HT1080 (cell line): ENCODE measurements at regions not wholly inside any gene's neighbourhood (a gene's known extent, or its start where the extent isn't known, plus 50 kb on each side); places are given as distances from the start of the nearest gene placed in this dataset.
"Not testable (repeated sequence)": the region's sequence is repeated elsewhere in the genome, so short reads cannot be mapped to it uniquely, and the experiment has no call there.

ENCODE experiments used
- DNase-seq: peaks from one replicate; pipeline ENCODE4 v3.0.0-alpha.2; 2015; ENCODE audit warnings: low read depth

DNA sequence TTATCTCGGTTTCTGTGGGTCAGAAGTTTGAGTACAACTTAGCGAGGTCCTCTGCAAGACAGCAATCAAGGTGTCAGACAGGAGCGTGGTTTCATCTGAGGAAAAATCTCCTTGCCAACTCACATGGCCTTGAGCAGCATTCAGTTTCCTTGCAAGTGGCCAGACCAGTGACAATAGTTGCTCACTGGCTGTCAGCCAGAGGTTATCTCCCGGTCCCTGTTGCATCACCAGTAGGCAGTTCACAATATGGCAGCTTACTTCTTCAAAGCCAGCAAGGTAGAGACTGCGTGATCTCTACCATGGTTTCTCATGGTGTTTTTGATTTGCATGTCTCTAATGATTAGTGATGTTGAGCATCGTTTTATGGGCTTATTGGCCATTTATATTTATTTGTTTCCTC is 143.8 kb upstream of the DAAM1 start:
- no peak for DNase-seq

DNA sequence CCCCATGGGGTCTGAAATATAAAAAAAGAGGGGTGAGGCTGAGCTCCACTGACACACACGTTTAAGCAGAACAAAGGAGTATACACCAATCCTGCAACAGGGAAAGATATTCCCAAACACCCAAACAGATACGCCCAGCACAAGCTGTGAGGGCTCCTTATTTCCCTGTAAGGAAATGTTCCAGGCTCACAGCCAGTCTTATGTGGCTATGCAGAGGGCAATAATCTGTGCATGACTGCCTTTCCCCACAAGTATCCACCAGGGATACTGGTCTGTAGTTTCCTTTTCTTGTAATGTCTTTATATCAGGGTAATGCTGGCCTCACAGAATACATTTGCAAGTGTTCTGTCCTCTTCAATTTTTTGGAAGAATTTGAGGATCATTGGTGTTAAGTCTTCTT is 141.7 kb upstream of the DAAM1 start:
- no peak for DNase-seq

DNA sequence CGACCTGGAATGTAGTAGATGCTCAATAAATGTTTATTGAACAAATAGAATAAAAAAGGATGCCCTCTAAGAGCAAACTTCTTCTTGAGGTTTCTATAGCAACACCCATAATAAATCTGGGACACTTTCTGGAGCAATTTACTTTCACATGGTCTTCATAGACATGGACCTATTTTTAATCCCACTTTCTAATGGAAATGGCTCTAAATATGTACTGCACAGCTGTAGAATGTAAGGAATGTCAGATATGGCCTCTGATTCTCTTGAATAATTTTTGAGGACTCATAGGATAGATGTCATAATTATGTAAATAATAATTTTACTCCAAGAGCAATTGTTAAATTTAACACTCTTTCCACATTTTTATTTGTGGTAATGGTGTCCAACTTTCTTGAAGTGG is 133.5 kb upstream of the DAAM1 start:
- DNase-seq: no peak

DNA sequence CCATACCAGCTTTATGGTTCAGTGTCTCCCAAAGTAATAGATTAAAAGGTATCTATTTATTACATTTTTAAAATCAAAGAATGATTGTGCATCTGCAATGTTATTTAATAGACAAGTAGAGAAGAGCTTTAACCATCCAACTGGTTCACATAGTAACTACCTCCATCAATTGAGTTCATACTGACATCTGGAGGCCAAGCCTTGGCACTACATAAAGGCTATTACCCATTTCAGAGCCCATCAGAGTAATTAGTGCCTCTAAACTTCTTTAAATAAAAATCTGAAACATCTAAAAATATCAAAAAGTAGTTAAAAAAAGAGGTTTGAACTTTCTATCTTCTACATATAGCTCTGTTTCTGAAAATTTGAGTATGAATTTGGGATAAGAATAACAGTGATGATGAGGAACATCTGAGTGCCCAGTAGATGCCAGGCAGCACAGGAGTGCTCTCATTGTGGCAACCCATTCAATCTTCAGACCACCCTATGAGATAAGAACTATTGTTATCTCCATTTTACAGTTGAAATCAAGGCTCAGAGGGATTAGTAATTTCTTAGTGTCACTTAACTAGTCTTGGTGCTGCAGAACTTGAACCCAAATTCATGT is 132.9 kb upstream of the DAAM1 start:
- DNase-seq: peak; percentile 31

DNA sequence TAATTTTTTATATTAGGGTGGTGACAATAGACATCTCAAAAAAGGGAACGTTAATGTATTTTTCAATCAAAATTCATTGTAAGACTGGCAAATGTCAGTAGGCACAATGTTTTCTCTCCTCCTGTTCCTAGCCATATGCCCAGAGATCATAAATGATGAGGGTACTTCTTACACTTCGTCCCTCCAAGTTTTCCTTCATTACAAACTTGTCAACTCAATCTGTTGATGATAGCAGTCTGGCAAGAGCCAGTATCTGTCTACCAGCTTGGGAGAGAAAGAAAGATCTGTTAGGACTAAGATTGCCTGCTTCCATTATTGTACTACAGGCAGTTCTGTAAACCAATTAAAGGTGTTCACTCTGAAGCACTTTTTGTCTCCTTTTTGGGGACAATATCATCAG is 130.9 kb upstream of the DAAM1 start:
- no peak for DNase-seq

DNA sequence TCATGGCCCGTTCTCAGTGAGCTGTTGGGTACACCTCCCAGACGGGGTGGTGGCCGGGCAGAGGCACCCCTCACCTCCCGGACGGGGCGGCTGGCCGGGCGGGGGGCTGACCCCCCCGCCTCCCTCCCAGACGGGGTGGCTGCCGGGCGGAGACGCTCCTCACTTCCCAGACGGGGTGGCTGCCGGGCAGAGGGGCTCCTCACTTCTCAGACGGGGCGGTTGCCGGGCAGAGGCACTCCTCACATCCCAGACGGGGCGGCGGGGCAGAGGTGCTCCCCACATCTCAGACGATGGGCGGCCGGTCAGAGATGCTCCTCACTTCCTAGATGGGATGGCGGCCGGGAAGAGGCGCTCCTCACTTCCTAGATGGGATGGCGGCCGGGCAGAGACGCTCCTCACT is 129.7 kb upstream of the DAAM1 start:
- DNase-seq: not testable (repeated sequence)

DNA sequence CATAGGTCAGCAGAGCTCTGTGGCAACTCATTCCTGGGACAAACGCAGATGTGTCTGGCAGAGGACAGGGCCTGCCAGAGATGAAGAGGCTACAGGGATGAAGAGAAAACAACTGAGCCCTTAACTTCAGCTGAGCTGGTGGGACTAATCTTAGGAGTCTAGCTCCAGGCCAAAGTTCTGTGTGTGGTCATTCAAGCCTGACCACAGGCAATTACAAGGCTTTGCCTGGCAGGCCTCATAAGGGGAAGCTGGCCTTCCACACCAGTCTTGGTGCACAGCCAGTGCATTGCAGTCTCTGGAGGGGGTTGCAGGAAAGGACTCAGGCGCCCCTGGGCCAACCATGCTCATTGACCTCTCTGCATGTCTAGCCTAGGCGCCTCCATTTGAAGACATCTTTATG is 127.6 kb upstream of the DAAM1 start:
- DNase-seq: no peak

DNA sequence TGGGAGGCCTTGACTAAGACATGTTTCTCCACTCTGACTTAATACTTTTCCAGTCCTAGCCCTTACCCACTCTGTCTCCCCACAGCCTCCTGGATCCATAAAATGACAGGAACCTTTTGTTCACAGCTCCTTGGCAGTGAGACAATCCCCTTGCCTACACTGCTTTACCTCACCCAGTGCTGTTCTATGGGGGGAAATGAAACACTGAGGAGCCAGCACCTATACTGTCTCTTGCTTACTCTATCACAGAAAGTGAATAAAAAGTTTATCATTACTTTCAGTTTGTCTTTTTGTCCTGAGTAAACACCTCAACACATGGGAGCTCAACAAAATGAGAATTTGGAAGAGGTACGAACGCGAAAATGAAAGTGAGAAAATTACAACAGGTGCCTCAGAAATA is 127.2 kb upstream of the DAAM1 start:
- DNase-seq: no peak

DNA sequence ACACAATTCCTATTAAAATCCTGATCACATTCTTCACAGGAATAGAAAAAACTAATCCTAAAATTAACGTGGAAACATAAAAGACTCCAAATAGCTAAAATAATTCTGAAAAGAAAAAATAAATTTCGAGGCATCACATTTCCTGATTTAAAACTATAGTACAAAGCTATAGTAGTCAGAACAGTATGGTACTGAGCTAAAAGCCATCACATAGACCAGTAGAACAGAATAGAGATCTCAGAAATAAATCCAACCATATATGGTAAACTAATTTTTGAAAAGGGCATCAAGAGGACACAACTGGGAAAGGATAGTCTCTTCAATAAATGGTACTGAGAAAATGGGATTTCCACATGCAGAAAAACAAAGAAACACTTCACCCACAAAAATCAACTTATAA is 125.2 kb upstream of the DAAM1 start:
- no peak for DNase-seq

DNA sequence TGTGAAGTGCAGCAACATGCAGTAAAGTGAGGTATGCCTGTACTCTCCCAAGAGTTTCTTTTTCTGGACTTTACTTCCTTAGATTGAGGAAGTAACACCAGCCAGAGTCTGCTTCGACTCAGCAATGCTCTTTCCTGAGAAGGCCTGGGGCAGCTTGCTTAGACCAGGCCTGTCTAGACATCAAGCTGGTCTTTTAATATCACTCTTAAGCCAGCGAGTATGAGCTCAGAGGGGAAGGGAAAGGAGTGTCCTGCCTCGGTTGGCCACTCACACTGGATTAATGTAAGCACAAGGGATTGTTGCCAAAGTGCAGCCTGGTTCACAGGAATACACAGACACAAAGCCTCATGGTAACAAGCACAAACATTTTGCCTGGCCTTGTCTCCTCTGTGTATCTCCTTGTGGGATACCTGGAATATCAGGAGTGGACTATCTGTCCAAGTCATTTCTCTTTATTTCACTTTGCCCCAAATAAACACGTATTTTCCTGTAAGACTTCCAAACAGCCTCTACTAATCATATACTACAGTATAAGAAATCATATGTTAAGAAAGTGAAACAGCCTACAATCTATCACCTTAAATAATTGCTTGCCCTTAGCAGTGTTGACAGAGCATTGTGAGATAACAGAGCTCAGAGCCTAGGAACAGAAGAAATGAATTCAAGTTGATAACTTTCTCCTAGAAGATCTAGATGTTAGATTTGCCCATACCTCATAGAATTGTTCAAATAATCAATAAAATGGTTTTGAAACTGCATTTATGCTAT is 121.2 kb upstream of the DAAM1 start:
- no peak for DNase-seq

DNA sequence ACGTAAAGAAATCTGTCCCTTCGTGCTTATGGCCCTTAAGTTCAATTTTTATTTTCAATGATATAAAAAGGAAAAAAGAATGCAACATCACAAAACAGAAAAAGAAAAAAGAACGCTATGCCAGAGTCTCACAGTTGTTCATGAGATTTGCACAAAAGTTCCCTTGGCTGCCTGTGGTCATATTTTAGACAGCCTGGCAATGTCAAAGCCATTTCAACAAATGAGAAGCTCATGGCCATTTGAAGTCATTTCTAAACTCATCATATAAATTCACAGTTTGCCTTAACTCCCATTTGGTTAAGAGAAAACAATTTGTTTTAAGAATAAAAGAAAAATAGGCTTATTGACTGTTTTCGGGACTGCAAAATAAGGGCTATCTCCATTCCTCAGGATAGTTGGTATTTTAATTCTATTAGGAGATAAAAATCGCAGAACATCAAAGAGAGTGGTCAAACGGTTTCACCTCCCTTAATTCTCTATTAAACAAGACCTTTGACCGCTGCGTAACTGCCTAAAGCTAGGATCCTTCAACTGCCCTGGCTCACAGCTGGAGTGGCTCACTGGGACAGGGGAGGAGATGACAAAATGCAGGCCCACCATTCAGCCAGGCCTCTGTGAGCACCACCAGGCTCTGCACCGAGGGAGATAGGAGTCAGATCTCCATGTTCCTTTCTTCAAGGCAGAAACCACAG is 119.2 kb upstream of the DAAM1 start:
- no peak for DNase-seq

DNA sequence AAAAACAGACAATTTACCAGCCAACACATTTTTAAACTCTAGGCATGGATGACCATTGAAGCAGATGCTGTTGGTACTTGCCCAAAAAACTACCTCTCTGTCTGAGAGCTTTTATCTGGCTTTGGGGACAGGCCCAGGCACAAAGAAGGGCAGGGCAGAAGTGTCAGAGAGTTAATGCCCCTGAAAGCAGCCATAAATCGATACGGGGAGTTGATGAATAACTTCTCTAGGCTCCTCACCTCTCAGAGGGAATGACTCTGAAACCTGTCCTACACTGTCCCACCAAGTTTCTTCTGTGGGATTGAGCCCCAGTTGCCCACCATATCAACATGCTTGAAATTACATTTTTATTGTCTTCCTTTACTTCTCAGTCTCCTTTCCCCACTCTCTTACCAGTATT is 113.0 kb upstream of the DAAM1 start:
- DNase-seq: no peak

DNA sequence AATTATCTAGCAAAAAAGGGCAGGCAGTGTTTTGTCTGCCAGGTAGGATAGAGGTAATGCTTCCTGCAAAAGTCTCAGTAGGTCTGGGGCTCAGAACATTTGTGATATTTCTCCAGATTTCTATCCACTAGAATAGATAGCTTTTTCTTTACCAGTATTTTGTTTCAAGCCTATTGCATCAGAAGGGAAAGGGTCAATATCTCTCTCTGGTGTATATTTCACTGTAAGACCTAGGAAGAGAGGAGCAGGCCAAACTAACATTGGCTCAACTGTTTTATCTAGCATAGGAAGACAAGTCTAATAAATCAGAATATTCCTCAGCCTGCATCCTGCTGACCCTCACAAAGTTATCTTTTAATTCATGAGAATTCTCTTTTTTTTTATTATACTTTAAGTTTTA is 106.7 kb upstream of the DAAM1 start:
- no peak for DNase-seq

DNA sequence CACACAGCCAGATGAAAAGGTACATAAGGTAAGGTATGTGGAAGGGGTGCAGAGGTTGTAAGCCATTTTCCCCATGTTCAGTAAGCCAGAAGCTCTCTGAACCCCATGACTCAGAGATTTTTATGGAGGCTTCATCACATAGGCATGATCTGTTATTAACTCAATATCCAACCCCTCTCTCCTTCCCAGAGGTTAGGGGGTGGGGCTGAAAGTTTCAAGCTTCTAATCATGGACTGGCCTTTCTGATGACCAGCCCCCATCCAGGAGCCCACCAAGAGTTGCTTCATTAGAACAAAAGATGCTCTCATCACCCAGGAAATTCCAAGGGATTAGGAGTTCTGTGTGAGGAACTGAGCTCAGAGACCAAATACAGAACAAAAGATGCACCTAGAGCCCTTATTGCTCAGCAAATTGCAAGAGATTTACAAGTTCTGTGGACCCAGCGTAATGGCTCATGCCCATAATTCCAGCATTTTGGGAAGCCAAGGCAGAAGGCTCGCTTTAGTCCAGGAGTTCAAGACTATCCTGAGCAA is 103.2 kb upstream of the DAAM1 start:
- peak; percentile 35 for DNase-seq

DNA sequence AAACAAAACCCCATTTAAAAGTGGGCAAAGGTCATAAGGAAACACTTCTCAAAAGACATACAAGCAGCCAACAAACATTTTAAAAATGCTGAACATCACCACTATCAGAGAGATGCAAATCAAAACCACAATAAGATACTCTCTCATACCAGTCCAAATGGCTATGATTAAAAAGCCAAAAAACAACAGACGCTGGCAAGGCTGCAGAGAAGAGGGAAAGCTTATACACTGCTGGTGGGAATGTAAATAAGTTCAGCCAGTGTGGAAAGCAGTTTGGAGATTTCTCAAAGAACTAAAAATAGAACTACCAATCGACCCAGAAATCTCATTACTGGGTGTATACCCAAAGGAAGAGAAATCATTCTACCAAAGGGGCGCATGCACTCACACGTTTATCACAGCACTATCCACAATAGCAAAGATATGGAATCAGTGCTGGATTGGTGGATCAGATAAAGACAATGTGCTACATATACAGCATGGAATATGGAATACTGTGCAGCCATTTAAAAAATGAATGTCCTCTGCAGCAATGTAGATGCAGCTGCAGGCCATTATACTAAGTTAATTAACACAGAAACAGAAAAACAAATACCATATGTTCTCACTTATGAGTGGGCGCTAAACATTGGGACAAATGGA is 102.1 kb upstream of the DAAM1 start:
- DNase-seq: no peak

DNA sequence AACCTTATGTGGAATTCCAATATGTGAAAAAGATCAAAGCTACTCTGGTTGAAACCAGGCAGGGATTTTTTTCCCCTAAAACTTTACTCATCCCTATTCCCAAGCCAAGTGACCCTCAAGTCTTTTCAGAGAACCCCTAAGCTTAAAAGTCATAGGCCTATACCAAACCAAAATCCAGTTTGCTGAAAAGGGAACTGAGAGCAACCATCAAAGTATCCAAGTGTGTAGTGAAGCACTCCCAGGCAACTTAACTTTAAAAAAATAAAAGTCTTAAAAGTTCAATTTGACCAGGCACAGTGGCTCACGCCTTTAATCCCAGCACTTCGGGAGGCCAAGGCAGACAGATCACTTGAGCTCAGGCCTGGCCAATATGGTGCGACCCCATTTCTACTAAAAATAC is 101.2 kb upstream of the DAAM1 start:
- no peak for DNase-seq

DNA sequence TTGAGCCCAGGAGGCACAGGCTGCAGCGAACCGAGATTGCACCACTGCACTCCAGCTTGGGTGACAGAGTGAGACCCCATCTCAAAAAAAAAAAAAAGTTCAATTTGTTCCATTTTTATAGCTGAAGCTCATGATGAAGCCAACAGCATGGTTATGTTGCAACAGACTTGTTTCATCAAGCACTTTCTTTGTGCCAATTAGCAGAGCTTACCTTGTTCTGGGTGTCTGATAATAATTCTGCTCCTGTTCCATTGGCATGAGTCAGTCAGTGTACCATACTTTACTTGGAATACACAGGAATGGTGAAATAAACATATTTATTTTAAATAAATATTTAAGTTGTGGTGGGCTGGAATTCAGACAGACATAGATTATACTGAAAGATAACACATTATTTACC is 100.8 kb upstream of the DAAM1 start:
- no peak for DNase-seq

DNA sequence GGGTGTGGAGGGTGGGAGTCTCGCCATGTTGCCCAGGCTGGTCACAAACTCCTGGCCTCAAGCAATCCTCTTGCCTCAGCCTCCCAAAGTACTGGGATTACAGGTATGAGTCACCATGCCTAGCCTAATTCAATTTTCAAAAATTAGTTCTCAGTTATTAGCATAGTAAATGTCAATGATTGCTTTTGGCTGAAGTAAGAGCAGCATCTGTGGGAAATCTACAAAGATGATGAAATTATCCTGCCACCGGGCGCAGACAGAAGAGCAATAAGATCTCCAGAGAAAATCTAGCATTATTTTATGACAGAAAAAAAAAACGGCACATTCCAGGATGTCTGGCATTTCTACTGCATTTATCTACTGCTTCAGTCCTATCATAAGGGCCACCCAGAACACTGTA is 97.9 kb upstream of the DAAM1 start:
- no peak for DNase-seq

DNA sequence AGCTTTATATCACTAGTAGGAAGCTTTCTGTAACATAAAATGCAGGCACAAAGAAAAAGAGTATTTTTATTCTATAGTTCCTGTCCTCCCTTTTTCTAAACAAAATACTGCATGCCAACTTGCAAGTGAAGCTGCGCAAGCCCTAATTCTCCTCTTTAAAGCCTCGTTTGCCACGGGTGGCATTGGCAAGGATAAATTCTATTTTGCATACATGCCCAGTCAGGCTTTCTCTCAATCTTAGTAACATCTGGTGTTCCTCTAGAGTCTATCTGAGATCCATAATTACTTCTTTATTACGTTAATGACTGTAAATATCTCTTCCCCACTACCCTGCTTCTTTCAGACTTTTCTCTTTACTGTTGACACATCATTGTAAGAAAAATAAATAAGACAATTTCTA is 97.1 kb upstream of the DAAM1 start:
- DNase-seq: no peak

DNA sequence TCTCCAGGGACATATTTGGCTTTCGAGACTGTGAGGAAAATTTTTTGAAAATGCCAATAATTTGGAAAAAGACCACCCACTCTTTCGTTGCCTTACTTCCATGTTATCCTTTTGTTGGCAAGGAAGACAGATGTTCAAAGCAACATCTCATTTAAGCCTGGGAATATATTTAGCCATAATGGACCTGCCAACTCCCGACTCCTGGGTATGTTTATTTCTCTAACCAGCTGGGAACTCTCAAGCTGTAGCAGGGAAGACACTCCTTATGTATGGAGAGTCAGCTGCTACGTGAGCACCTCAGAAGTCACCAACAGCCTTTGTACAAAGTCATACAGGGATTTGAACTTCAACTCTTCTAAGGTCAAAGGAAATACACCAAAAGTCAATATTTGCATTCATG is 96.5 kb upstream of the DAAM1 start:
- DNase-seq: no peak

DNA sequence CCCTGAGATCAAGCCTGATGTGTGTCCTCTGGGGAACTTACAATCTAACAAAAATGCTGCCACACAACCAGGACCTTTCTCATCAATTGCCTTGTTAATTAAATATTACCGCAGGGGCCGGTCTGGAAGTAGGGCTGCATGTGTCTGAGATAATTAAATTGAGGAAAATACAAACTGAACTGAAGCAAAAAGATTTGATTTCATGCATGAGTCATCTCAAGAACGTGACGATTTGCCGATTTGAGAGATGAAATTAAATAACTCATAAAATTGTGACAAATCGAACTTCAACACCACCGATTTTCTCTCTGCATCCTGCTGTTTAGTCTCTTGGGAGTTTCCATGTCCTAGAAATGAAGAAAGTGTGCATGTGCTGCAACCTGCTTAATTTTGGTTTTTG is 94.6 kb upstream of the DAAM1 start:
- DNase-seq: no peak

DNA sequence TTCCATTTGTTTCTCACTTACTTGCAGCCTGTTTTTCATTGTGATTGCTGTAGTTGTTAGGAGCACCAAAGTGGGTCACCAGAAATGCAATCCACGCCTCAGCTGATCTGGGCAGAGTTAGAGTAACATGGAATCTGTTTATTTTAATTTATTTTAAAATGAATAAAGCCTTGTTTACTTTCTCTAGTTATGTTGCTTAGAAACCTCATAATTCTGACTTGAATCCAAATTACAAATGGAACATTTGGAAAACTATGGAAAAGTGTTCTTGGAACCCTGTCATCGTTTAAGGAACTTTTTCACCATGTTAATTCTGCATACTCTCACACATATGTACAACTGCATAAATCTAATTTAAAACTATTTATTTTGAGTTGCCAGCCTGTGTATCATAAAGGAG is 92.2 kb upstream of the DAAM1 start:
- DNase-seq: no peak
